ENCODE measurements at regions not wholly inside any gene's neighbourhood (a gene's known extent, or its start where the extent isn't known, plus 50 kb on each side); places are given as distances from the start of the nearest gene placed in this dataset.
"Not testable (repeated sequence)": the region's sequence is repeated elsewhere in the genome, so short reads cannot be mapped to it uniquely, and the experiment has no call there.

DNA sequence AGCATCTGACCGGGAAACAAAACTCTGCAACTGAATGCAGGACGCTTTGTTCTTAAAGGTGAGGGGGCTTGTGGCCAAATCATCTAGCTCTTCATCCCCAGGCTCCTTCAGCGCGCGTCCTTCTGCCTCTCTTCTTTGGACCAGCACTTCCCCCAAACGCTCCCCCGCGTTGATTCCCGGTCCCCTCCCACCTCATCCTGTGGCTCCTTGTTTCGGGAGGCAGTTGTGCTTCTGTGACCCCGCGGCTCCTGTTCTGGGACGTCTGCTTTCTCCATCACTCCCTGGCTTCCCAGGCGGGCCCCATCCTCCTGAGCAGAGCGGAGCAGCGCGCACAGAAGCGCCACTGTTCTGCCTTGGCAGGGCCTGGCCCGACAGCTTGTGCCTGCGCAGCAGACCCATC, 109.7 kb upstream of the ZNG1E start:
- H3K27ac ChIP-seq (ENCODE audit: low read length); H3F3A ChIP-seq (ENCODE audit: insufficient read depth, low read length); H3K79me2 ChIP-seq (ENCODE audit: low read length); H3K9ac ChIP-seq (ENCODE audit: low read length); H3K36me3 ChIP-seq (replicated peaks; ENCODE audit: insufficient read depth, low read length); H3K4me2 ChIP-seq (ENCODE audit: low read depth, low read length); H3K9me2 ChIP-seq (replicated peaks; ENCODE audit: insufficient read depth, low read length); H2AFZ ChIP-seq (ENCODE audit: low read length); H3K4me1 ChIP-seq (ENCODE audit: low read length); DNase-seq; H3K27me3 ChIP-seq (replicated peaks; ENCODE audit: insufficient read depth, low read length); H3K9me3 ChIP-seq (replicated peaks; ENCODE audit: insufficient read depth, low read length); H3K4me3 ChIP-seq (ENCODE audit: low read length); H4K20me1 ChIP-seq (ENCODE audit: insufficient read depth, low read length): not testable (repeated sequence)

- DNase-seq; H3K9me3 ChIP-seq (replicated peaks; ENCODE audit: insufficient read depth, low read length); H4K20me1 ChIP-seq (ENCODE audit: insufficient read depth, low read length); H3K4me3 ChIP-seq (ENCODE audit: low read length); H3K79me2 ChIP-seq (ENCODE audit: low read length); H3K4me1 ChIP-seq (ENCODE audit: low read length); H3K27me3 ChIP-seq (replicated peaks; ENCODE audit: insufficient read depth, low read length); H3F3A ChIP-seq (ENCODE audit: insufficient read depth, low read length); H3K36me3 ChIP-seq (replicated peaks; ENCODE audit: insufficient read depth, low read length); H3K9me2 ChIP-seq (replicated peaks; ENCODE audit: insufficient read depth, low read length); H3K4me2 ChIP-seq (ENCODE audit: low read depth, low read length); H3K9ac ChIP-seq (ENCODE audit: low read length); H2AFZ ChIP-seq (ENCODE audit: low read length); H3K27ac ChIP-seq (ENCODE audit: low read length): not testable (repeated sequence)
Measured at GRCh38 chr9:65519018-65519417, 156.7 kb upstream of the ZNG1E start.

GRCh38 chr9:65514465-65514864, 161.3 kb upstream of the ZNG1E start:
- not testable (repeated sequence) for H3K36me3 ChIP-seq (replicated peaks; ENCODE audit: insufficient read depth, low read length); H3F3A ChIP-seq (ENCODE audit: insufficient read depth, low read length); H3K9ac ChIP-seq (ENCODE audit: low read length); H3K27me3 ChIP-seq (replicated peaks; ENCODE audit: insufficient read depth, low read length); H3K27ac ChIP-seq (ENCODE audit: low read length); H2AFZ ChIP-seq (ENCODE audit: low read length); H3K79me2 ChIP-seq (ENCODE audit: low read length); H3K4me3 ChIP-seq (ENCODE audit: low read length); DNase-seq; H4K20me1 ChIP-seq (ENCODE audit: insufficient read depth, low read length); H3K9me3 ChIP-seq (replicated peaks; ENCODE audit: insufficient read depth, low read length); H3K4me1 ChIP-seq (ENCODE audit: low read length); H3K4me2 ChIP-seq (ENCODE audit: low read depth, low read length); H3K9me2 ChIP-seq (replicated peaks; ENCODE audit: insufficient read depth, low read length)

DNA sequence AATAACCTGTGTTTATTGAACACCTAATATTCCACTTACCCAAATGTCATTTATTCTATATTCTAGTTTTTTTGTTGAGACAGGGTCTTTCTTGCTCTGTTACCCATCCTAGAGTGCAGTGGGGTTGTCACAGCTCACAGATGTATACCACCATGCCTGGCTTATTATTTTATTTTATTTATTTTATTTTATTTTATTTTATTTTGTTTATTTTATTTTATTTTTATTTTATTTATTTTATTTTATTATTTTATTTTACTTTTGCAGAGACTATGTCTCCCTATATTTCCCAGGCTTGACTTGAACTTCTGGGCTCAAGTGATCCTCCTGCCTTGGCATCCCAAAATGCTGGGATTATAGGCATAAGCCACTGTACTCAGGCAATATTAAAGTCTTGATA, 167.8 kb upstream of the ZNG1E start:
- H2AFZ ChIP-seq (ENCODE audit: low read length); H4K20me1 ChIP-seq (ENCODE audit: insufficient read depth, low read length); H3K9me3 ChIP-seq (replicated peaks; ENCODE audit: insufficient read depth, low read length); H3K4me3 ChIP-seq (ENCODE audit: low read length); H3K27me3 ChIP-seq (replicated peaks; ENCODE audit: insufficient read depth, low read length); H3K9ac ChIP-seq (ENCODE audit: low read length); H3K4me1 ChIP-seq (ENCODE audit: low read length); H3F3A ChIP-seq (ENCODE audit: insufficient read depth, low read length); H3K79me2 ChIP-seq (ENCODE audit: low read length); H3K4me2 ChIP-seq (ENCODE audit: low read depth, low read length); H3K36me3 ChIP-seq (replicated peaks; ENCODE audit: insufficient read depth, low read length); H3K27ac ChIP-seq (ENCODE audit: low read length); DNase-seq; H3K9me2 ChIP-seq (replicated peaks; ENCODE audit: insufficient read depth, low read length): not testable (repeated sequence)

DNA sequence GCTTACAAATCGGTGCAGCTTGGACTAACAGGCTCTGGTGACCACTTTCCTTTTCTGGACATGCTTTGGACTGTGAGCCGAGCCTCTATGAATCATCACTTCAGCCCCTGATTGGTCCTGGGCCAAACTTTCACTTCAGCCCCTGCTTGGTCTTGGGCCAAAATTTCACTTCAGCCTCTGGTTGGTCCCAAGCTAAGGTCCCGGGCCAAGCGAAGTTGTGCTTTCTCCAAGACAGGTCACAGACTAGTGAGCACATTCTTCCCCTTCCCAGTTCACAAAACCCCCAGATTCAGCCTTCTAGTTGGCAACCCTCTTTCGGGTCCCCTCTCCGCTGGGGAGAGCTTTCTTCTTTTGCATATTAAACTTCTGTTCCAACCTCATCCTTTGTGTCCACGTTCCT, 171.0 kb upstream of the ZNG1E start:
- not testable (repeated sequence) for DNase-seq; H3K27ac ChIP-seq (ENCODE audit: low read length); H3K4me1 ChIP-seq (ENCODE audit: low read length); H3K27me3 ChIP-seq (replicated peaks; ENCODE audit: insufficient read depth, low read length); H3K9me2 ChIP-seq (replicated peaks; ENCODE audit: insufficient read depth, low read length); H2AFZ ChIP-seq (ENCODE audit: low read length); H3F3A ChIP-seq (ENCODE audit: insufficient read depth, low read length); H3K9me3 ChIP-seq (replicated peaks; ENCODE audit: insufficient read depth, low read length); H4K20me1 ChIP-seq (ENCODE audit: insufficient read depth, low read length); H3K4me2 ChIP-seq (ENCODE audit: low read depth, low read length); H3K9ac ChIP-seq (ENCODE audit: low read length); H3K4me3 ChIP-seq (ENCODE audit: low read length); H3K79me2 ChIP-seq (ENCODE audit: low read length); H3K36me3 ChIP-seq (replicated peaks; ENCODE audit: insufficient read depth, low read length)

- H3K4me1 ChIP-seq (ENCODE audit: low read length); H3K4me2 ChIP-seq (ENCODE audit: low read depth, low read length); H3K36me3 ChIP-seq (replicated peaks; ENCODE audit: insufficient read depth, low read length); H3F3A ChIP-seq (ENCODE audit: insufficient read depth, low read length); H3K9me2 ChIP-seq (replicated peaks; ENCODE audit: insufficient read depth, low read length); H3K27ac ChIP-seq (ENCODE audit: low read length); H3K9ac ChIP-seq (ENCODE audit: low read length); H3K9me3 ChIP-seq (replicated peaks; ENCODE audit: insufficient read depth, low read length); H4K20me1 ChIP-seq (ENCODE audit: insufficient read depth, low read length); H3K79me2 ChIP-seq (ENCODE audit: low read length); H2AFZ ChIP-seq (ENCODE audit: low read length); H3K27me3 ChIP-seq (replicated peaks; ENCODE audit: insufficient read depth, low read length); DNase-seq; H3K4me3 ChIP-seq (ENCODE audit: low read length): not testable (repeated sequence)
Measured at GRCh38 chr9:65503696-65504095, 172.0 kb upstream of the ZNG1E start.

GRCh38 chr9:65482890-65483289, 192.8 kb upstream of the ZNG1E start:
- not testable (repeated sequence) for H3K9me2 ChIP-seq (replicated peaks; ENCODE audit: insufficient read depth, low read length); H4K20me1 ChIP-seq (ENCODE audit: insufficient read depth, low read length); H3K4me2 ChIP-seq (ENCODE audit: low read depth, low read length); H3K9ac ChIP-seq (ENCODE audit: low read length); H3K36me3 ChIP-seq (replicated peaks; ENCODE audit: insufficient read depth, low read length); H2AFZ ChIP-seq (ENCODE audit: low read length); H3K27ac ChIP-seq (ENCODE audit: low read length); H3K4me1 ChIP-seq (ENCODE audit: low read length); H3K27me3 ChIP-seq (replicated peaks; ENCODE audit: insufficient read depth, low read length); DNase-seq; H3K79me2 ChIP-seq (ENCODE audit: low read length); H3K9me3 ChIP-seq (replicated peaks; ENCODE audit: insufficient read depth, low read length); H3F3A ChIP-seq (ENCODE audit: insufficient read depth, low read length); H3K4me3 ChIP-seq (ENCODE audit: low read length)

- not testable (repeated sequence) for H3K36me3 ChIP-seq (replicated peaks; ENCODE audit: insufficient read depth, low read length); H3K27me3 ChIP-seq (replicated peaks; ENCODE audit: insufficient read depth, low read length); H2AFZ ChIP-seq (ENCODE audit: low read length); H3K4me3 ChIP-seq (ENCODE audit: low read length); H3K27ac ChIP-seq (ENCODE audit: low read length); H3K9me3 ChIP-seq (replicated peaks; ENCODE audit: insufficient read depth, low read length); H4K20me1 ChIP-seq (ENCODE audit: insufficient read depth, low read length); H3K79me2 ChIP-seq (ENCODE audit: low read length); H3K9me2 ChIP-seq (replicated peaks; ENCODE audit: insufficient read depth, low read length); H3F3A ChIP-seq (ENCODE audit: insufficient read depth, low read length); H3K9ac ChIP-seq (ENCODE audit: low read length); H3K4me1 ChIP-seq (ENCODE audit: low read length); DNase-seq; H3K4me2 ChIP-seq (ENCODE audit: low read depth, low read length)
Measured at GRCh38 chr9:65481291-65481690, 194.4 kb upstream of the ZNG1E start.

Measured in MM.1S (cell line).